GM18502 (cell line): ENCODE measurements at regions not wholly inside any gene's neighbourhood (a gene's known extent, or its start where the extent isn't known, plus 50 kb on each side); places are given as distances from the start of the nearest gene placed in this dataset.

ENCODE experiments used
- ATAC-seq: cut with Tn5 transposase; IDR thresholded peaks from one replicate; pipeline ENCODE4 v1.9.1; 2021; ENCODE audit warnings: mild to moderate bottlenecking; ENCODE audit not compliant: unreplicated experiment, poor library complexity

- ATAC-seq, result no peak
Observed at GRCh38 chr4:148515248-148515647, 73.0 kb upstream of the NR3C2 start.

GRCh38 chr4:148514581-148514980 is 72.4 kb upstream of the NR3C2 start:
- ATAC-seq, result no peak

GRCh38 chr4:148514041-148514440 is 71.8 kb upstream of the NR3C2 start:
- no peak for ATAC-seq

GRCh38 chr4:148510211-148510610 is 68.0 kb upstream of the NR3C2 start:
- ATAC-seq, result no peak

- ATAC-seq, result no peak
Observed at GRCh38 chr4:148503681-148504080, 61.5 kb upstream of the NR3C2 start.

- no peak for ATAC-seq
Observed at GRCh38 chr4:148497258-148497657, 55.0 kb upstream of the NR3C2 start.

GRCh38 chr4:148495463-148495862 is 53.2 kb upstream of the NR3C2 start:
- no peak for ATAC-seq
